ENCODE measurements at regions not wholly inside any gene's neighbourhood (a gene's known extent, or its start where the extent isn't known, plus 50 kb on each side); places are given as distances from the start of the nearest gene placed in this dataset.

DNA sequence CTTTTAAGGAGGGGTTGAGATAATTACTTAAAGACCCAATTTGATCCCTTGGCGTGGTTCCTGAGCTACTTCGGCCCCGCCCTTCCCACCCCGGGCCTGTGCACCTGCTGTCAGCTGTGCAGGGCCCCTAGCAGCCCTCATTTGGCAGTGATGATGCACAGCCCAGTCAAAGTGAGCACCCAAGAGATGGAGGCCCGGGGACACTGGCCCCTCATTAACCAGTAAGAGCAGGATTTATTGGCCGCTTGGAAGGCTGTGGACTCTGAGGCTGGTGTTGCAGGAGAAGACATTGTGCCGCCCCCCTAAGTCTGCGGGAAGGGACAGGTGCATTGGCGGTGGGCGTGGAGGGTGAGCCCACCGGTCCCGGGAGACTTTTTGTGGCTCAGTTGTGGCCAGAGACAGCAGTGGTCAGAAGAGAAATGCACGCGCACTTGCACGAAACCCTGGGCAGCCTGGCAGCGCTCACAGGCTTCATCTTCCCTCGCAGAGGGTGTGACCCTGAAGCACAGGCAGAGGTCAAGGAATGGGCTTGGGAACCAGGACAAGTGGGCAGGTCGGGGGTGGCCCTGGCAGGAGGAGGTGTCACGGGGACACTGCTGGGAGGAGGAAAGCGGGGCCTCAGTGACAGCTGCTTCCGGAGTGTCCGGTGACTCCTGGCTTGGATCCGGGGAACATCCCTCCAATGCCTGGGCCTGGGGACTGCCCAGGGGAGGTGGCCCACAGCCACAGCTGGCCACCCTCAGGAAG is 74.0 kb upstream of the RXRA start:
- TF ChIP-seq, protein P1, sequence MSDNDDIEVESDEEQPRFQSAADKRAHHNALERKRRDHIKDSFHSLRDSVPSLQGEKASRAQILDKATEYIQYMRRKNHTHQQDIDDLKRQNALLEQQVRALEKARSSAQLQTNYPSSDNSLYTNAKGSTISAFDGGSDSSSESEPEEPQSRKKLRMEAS (IDR thresholded peaks at IDR 0.05; ENCODE audit: low read depth, low read length): no peak
- TF ChIP-seq MYC (IDR thresholded peaks at IDR 0.05; ENCODE audit: low read depth, low read length): no peak
- TF ChIP-seq POLR2A (IDR thresholded peaks at IDR 0.05; ENCODE audit: extremely low read depth, insufficient read length): no peak
- TF ChIP-seq, protein P2, sequence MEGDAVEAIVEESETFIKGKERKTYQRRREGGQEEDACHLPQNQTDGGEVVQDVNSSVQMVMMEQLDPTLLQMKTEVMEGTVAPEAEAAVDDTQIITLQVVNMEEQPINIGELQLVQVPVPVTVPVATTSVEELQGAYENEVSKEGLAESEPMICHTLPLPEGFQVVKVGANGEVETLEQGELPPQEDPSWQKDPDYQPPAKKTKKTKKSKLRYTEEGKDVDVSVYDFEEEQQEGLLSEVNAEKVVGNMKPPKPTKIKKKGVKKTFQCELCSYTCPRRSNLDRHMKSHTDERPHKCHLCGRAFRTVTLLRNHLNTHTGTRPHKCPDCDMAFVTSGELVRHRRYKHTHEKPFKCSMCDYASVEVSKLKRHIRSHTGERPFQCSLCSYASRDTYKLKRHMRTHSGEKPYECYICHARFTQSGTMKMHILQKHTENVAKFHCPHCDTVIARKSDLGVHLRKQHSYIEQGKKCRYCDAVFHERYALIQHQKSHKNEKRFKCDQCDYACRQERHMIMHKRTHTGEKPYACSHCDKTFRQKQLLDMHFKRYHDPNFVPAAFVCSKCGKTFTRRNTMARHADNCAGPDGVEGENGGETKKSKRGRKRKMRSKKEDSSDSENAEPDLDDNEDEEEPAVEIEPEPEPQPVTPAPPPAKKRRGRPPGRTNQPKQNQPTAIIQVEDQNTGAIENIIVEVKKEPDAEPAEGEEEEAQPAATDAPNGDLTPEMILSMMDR (IDR thresholded peaks at IDR 0.05; ENCODE audit: low read depth, low read length): no peak
- peak; percentile 27 for DNase-seq (ENCODE audit: low read depth)
- no peak overlapping the region for H3K4me3 ChIP-seq (ENCODE audit: low read depth, low read length)

DNA sequence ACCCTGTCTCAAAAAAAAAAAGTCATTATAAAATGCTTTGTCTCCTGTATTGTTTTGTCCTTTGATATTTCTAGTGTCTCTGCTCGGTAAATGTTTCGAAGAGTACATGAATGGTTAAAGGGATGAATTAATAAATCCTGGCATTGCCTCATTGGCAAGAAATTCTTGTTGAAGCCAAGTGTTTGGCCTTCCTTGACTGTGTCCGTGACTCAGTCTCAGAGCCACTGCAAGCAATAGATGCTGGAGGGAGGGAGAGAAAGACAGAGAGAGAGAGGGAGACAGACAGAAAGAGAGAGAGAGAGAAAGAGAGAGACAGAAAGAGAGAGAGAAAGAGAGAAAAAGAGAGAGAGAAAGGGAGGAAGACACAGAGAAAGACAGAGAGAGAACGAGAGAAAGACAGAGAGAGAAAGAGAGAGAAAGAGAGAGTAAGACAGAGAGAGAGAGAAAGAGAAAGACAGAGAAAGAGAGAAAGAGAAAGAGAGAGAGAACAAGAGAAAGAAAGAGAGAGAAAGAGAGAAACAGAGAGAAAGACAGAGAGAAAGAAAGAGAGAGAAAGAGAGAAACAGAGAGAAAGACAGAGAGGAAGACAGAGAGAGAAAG is 72.5 kb upstream of the RXRA start:
- DNase-seq (ENCODE audit: low read depth): no peak
- TF ChIP-seq, protein P1 (IDR thresholded peaks at IDR 0.05; ENCODE audit: low read depth, low read length): no peak
- TF ChIP-seq, protein P2 (IDR thresholded peaks at IDR 0.05; ENCODE audit: low read depth, low read length): no peak
- TF ChIP-seq MYC (IDR thresholded peaks at IDR 0.05; ENCODE audit: low read depth, low read length) (no peak), POLR2A (IDR thresholded peaks at IDR 0.05; ENCODE audit: extremely low read depth, insufficient read length) (no peak)

DNA sequence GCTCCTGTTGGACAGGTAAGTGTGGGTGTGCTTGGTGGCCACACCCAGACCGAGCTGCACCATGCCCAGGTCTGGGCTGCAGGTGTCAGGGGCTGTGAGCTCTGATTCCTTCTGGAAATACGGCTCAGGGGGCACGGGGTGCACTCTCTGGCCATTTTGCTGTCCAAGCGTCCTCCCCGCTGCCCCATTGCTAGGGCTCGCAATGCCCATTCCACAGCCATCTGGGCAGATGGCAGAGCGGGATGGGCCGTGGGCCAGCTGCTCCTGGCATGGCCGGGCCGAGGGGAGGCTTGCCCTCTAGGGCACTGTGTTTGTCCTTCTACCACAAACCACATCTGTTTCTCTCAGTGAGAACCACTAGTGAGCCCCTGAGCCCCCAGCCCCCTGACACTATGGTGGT is 67.9 kb upstream of the RXRA start:
- DNase-seq (ENCODE audit: low read depth): no peak
- TF ChIP-seq POLR2A (IDR thresholded peaks at IDR 0.05; ENCODE audit: extremely low read depth, insufficient read length): no peak
- TF ChIP-seq MYC (IDR thresholded peaks at IDR 0.05; ENCODE audit: low read depth, low read length): no peak
- no peak overlapping the region for H3K4me3 ChIP-seq (ENCODE audit: low read depth, low read length)

More for the DNA sequence above, 72.5 kb upstream of the RXRA start:
- no peak overlapping the region for H3K4me3 ChIP-seq (ENCODE audit: low read depth, low read length)

DNA sequence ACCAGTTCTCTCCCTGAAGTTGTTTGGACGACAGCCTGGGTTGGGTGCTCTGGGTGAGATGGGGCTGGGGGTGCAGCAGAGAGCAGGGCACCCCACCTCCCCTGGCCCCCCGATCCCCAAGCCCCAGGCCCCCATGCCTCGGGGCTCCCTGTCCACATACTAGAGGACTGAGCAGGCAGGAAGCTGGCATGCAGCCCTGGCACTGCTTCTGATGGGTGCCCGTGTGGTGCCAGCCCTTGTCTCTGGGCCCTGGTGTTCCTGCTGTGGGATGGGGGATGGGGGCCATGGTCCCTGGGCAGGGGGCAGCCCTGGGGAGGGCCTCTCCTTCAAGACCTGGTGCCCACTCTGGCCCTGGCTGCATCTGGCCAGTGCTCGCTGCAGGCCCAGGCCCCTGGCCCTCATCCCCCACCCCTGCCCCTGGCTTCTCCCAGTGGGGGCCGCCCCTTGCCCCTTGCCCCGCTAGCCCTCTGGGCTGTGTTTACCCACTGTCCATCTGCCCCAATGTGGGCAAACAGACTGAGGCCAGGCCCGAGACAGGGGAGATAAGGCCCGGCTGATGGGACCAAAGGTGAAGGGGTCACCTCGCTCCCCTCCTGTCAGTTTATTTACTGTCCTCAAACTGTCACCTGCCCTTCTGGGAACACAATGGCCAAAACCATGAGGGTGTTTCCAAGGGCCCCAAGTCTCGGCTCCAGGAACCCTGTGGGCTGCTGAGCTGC is 67.3 kb upstream of the RXRA start:
- TF ChIP-seq MYC (IDR thresholded peaks at IDR 0.05; ENCODE audit: low read depth, low read length) (no peak), POLR2A (IDR thresholded peaks at IDR 0.05; ENCODE audit: extremely low read depth, insufficient read length) (no peak)
- TF ChIP-seq, protein P2 (IDR thresholded peaks at IDR 0.05; ENCODE audit: low read depth, low read length): no peak
- TF ChIP-seq, protein P1 (IDR thresholded peaks at IDR 0.05; ENCODE audit: low read depth, low read length): no peak
- DNase-seq (ENCODE audit: low read depth): no peak
- no peak overlapping the region for H3K4me3 ChIP-seq (ENCODE audit: low read depth, low read length)

DNA sequence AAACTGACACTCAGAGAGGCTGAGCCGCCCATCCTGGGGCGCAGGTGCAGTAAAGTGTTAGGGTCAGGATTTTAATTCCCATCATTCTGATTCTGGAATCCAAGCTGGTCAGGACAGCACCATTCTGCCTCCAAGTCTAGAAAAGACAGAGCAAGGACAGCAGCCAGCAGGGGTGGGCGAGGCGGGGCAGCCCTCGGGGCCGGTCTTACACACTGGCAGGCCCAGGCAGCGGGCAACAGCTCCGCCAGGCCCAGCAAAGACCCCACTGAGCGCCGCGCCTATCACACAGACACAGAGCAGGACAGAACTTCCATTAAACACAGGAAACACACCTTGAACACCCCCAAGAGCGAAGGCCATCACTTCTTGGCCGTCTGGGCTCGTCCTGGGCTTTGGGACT is 66.5 kb upstream of the RXRA start:
- no peak overlapping the region for H3K4me3 ChIP-seq (ENCODE audit: low read depth, low read length)
- TF ChIP-seq, protein P1 (IDR thresholded peaks at IDR 0.05; ENCODE audit: low read depth, low read length): no peak
- TF ChIP-seq, protein P2 (IDR thresholded peaks at IDR 0.05; ENCODE audit: low read depth, low read length): no peak
- TF ChIP-seq POLR2A (IDR thresholded peaks at IDR 0.05; ENCODE audit: extremely low read depth, insufficient read length) (no peak), MYC (IDR thresholded peaks at IDR 0.05; ENCODE audit: low read depth, low read length) (no peak)
- DNase-seq (ENCODE audit: low read depth): no peak

DNA sequence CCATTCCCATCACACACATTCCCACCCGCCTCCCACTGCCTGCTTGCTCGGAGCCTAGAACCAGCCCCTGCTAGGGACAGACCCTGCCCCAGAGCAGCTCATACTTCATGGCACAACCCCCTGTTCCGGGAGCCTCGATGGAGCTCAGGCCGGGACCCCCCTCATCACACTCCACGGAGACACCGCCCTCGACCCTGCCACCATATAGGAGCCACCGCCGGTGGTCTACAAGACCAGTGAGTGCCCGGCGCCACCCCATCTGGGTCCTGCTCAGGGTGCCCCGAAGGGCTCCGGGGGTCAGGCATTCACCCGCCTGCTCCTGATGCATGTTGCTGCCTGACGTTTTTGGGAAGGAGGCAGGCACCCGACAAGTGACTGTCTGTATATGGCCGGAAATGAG is 65.5 kb upstream of the RXRA start:
- no peak overlapping the region for H3K4me3 ChIP-seq (ENCODE audit: low read depth, low read length)
- TF ChIP-seq, protein P2 (IDR thresholded peaks at IDR 0.05; ENCODE audit: low read depth, low read length): no peak
- TF ChIP-seq MYC (IDR thresholded peaks at IDR 0.05; ENCODE audit: low read depth, low read length) (no peak), POLR2A (IDR thresholded peaks at IDR 0.05; ENCODE audit: extremely low read depth, insufficient read length) (no peak)
- TF ChIP-seq, protein P1 (IDR thresholded peaks at IDR 0.05; ENCODE audit: low read depth, low read length): no peak
- no peak for DNase-seq (ENCODE audit: low read depth)
